Caco-2 (cell line): ENCODE measurements at regions not wholly inside any gene's neighbourhood (a gene's known extent, or its start where the extent isn't known, plus 50 kb on each side); places are given as distances from the start of the nearest gene placed in this dataset.
"Not testable (repeated sequence)": the region's sequence is repeated elsewhere in the genome, so short reads cannot be mapped to it uniquely, and the experiment has no call there.

Experiments
- BruUV-seq: library from RNA; stranded (reverse); fragments of 400-500 nt; replicated peaks from 2 replicates; lab custom pipeline; 2021; lab: Mats Ljungman, UMichigan
- CTCF ChIA-PET: fragments of 300-600 bp; sonication (Branson Sonifier 250); formaldehyde crosslinking; loops from one replicate; lab custom pipeline; 2022; ENCODE audit warnings: antibody characterized with exemption; lab: Charles Lee
- POLR2A ChIA-PET: fragments of 300-600 bp; sonication (Branson Sonifier 250); formaldehyde crosslinking; loops from one replicate; lab custom pipeline; 2022; ENCODE audit warnings: antibody characterized with exemption; lab: Charles Lee
- DNase-seq, 2 experiments: peaks; one replicate each; pipeline versions ENCODE4 v3.0.0 to v3.0.0-alpha.2; 2020 to 2022
- H3K27me3 ChIP-seq: replicated peaks from 2 replicates; pipeline ENCODE4 v1.6.0; 2011; ENCODE audit warnings: low read length; ENCODE audit not compliant: control insufficient read depth, insufficient read depth
- H3K36me3 ChIP-seq: 2 replicates; pipeline ENCODE4 v1.5.1; 2011; ENCODE audit warnings: low read length; ENCODE audit not compliant: control insufficient read depth, insufficient read depth
- H3K4me1 ChIP-seq: fragments of 250-450 bp; sonication (Bioruptor Pico); 2 replicates; pipeline ENCODE4 v1.5.1; 2020; ENCODE audit warnings: mild to moderate bottlenecking
- H3K4me3 ChIP-seq: 2 replicates; pipeline ENCODE4 v1.5.1; 2011; ENCODE audit warnings: low read depth, mild to moderate bottlenecking, control low read depth, low read length
- H3K9me3 ChIP-seq: fragments of 250-450 bp; sonication (Bioruptor Pico); 2 replicates; pipeline ENCODE4 v1.5.1; 2020; ENCODE audit warnings: mild to moderate bottlenecking, moderate library complexity
- H3K27ac Mint-ChIP-seq: one replicate; pipeline ENCODE4 v1.8.0; 2022; ENCODE audit warnings: mixed read lengths; ENCODE audit not compliant: unreplicated experiment
- H3K27me3 Mint-ChIP-seq: one replicate; pipeline ENCODE4 v1.8.0; 2022; ENCODE audit warnings: mixed read lengths; ENCODE audit not compliant: insufficient read depth, unreplicated experiment
- H3K36me3 Mint-ChIP-seq: one replicate; pipeline ENCODE4 v1.8.0; 2022; ENCODE audit warnings: mild to moderate bottlenecking, mixed read lengths; ENCODE audit not compliant: insufficient read depth, unreplicated experiment
- H3K4me1 Mint-ChIP-seq: one replicate; pipeline ENCODE4 v1.8.0; 2022; ENCODE audit warnings: low read depth, mixed read lengths; ENCODE audit not compliant: unreplicated experiment
- H3K4me3 Mint-ChIP-seq: one replicate; pipeline ENCODE4 v1.8.0; 2022; ENCODE audit warnings: mild to moderate bottlenecking, moderate library complexity, mixed read lengths; ENCODE audit not compliant: unreplicated experiment
- H3K9me3 Mint-ChIP-seq: one replicate; pipeline ENCODE4 v1.8.0; 2022; ENCODE audit warnings: mixed read lengths; ENCODE audit not compliant: unreplicated experiment
- intact Hi-C: fragments of 100-400 bp; cut with micrococcal nuclease; formaldehyde crosslinking; loops from one replicate; pipeline ENCODE4 v1.10.0; 2022; ENCODE audit not compliant: unreplicated experiment
- TF ChIP-seq, protein P1 (sequence below), 2 experiments: fragments of 200-600 bp in 1 of 2; IDR thresholded peaks; 1 replicate in 1 of 2; 2 replicates in 1 of 2; pipeline versions ENCODE4 v1.5.1 to v1.8.0; 2011 to 2022; ENCODE audit warnings: antibody characterized with exemption in 1 of 2, control low read depth in 1 of 2, inconsistent platforms in 1 of 2, low read depth in 1 of 2, low read length in 1 of 2, mild to moderate bottlenecking in 1 of 2, moderate library complexity in 1 of 2; ENCODE audit not compliant: insufficient read depth in 1 of 2, severe bottlenecking in 1 of 2, unreplicated experiment in 1 of 2

DNA sequence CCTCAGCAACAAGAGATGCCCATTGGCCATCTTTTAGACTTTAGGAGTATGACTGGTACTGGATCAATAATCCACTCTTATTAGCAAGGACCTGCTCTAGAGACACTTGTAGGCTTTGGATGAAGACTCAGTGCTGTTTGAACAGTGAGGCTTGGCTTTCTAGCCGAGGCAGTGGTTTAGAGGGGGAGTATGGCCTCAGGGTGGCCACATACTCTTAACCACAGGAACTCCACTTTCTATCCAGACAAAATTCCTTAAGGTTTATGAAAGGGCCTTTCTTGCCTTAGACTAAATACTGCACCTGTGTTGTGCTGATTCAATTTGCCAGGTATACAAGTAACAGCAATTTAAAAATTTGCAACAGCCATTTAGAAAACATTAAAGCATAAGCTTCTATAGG is 1046.3 kb downstream of the DIPK2A start:
- TF ChIP-seq, protein P1, sequence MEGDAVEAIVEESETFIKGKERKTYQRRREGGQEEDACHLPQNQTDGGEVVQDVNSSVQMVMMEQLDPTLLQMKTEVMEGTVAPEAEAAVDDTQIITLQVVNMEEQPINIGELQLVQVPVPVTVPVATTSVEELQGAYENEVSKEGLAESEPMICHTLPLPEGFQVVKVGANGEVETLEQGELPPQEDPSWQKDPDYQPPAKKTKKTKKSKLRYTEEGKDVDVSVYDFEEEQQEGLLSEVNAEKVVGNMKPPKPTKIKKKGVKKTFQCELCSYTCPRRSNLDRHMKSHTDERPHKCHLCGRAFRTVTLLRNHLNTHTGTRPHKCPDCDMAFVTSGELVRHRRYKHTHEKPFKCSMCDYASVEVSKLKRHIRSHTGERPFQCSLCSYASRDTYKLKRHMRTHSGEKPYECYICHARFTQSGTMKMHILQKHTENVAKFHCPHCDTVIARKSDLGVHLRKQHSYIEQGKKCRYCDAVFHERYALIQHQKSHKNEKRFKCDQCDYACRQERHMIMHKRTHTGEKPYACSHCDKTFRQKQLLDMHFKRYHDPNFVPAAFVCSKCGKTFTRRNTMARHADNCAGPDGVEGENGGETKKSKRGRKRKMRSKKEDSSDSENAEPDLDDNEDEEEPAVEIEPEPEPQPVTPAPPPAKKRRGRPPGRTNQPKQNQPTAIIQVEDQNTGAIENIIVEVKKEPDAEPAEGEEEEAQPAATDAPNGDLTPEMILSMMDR (IDR thresholded peaks at IDR 0.05; ENCODE audit: insufficient read depth in 1 of 2, low read depth in 1 of 2, low read length in 1 of 2, severe bottlenecking in 1 of 2, unreplicated experiment in 1 of 2) = no peak
- no peak for DNase-seq
- no peaks in the 10 kb centered on the region for H3K9me3 ChIP-seq
- no peaks in the 10 kb centered on the region for H3K36me3 ChIP-seq
- intact Hi-C loops = no loop called here
- CTCF ChIA-PET = no interaction called here
- POLR2A ChIA-PET = no interaction called here
- no peaks in the 10 kb centered on the region for H3K4me1 Mint-ChIP-seq
- no peaks in the 10 kb centered on the region for H3K27me3 ChIP-seq
- H3K4me1 ChIP-seq = no peaks in the 10 kb centered on the region
- H3K27me3 Mint-ChIP-seq = no peaks in the 10 kb centered on the region
- no peak overlapping the region for H3K4me3 Mint-ChIP-seq
- BruUV-seq = no TSS peak
- H3K9me3 Mint-ChIP-seq = no peaks in the 10 kb centered on the region
- H3K4me3 ChIP-seq = no peak overlapping the region
- H3K36me3 Mint-ChIP-seq = no peaks in the 10 kb centered on the region
- H3K27ac Mint-ChIP-seq = no peak overlapping the region

DNA sequence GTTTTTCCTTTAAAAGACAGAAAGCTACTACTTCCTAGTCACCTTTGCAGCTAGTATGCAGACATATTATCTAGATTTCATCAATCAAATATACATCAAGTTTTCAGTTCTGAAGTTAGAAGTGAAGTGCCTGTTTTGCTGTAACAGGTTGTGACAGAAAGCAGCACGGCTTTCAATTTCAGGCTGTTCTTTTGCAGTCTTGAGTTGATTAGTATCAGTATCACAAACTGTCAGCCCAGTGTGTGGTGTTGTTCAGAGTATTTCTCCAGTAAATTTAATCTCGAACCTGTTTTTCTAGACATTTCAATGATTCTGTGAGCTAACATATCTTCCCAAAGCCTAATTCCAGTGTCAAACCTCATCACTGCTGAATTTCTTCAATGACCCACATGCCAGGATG is 1050.8 kb downstream of the DIPK2A start:
- Histone ChIP-seq H3K9me3 (no peaks in the 10 kb centered on the region), H3K27me3 (no peaks in the 10 kb centered on the region), H3K4me3 (no peak overlapping the region), H3K36me3 (no peaks in the 10 kb centered on the region), H3K4me1 (no peaks in the 10 kb centered on the region)
- TF ChIP-seq, protein P1 (IDR thresholded peaks at IDR 0.05; ENCODE audit: insufficient read depth in 1 of 2, low read depth in 1 of 2, low read length in 1 of 2, severe bottlenecking in 1 of 2, unreplicated experiment in 1 of 2) = no peak
- H3K4me1 Mint-ChIP-seq = no peaks in the 10 kb centered on the region
- ChIA-PET CTCF (no interaction called here), POLR2A (no interaction called here)
- no peak for DNase-seq
- no peak overlapping the region for H3K27ac Mint-ChIP-seq
- intact Hi-C loops = no loop called here
- no peaks in the 10 kb centered on the region for H3K36me3 Mint-ChIP-seq
- BruUV-seq = no TSS peak
- no peak overlapping the region for H3K4me3 Mint-ChIP-seq
- H3K27me3 Mint-ChIP-seq = no peaks in the 10 kb centered on the region
- H3K9me3 Mint-ChIP-seq = peaks cover 10% of the 10 kb centered on the region

DNA sequence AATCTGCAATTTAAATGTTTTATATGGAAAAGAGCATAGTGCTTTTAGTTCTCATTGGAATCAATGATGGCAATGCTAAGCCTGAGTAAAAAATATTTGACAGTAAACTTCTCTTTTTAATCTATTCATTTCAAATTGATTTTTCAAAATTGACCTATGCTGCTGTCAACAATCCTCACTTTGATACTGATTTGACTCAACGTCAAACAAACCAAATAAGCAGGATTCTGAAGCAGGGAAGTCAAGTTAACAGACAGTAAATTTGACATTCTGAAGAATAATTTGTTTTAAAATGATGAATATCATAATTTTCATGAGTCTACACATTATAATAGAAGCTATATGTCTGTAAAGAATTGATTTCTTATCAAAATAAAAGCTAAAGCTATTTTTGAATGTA is 1053.1 kb downstream of the DIPK2A start:
- Histone ChIP-seq H3K27me3 (no peaks in the 10 kb centered on the region), H3K4me3 (no peak overlapping the region), H3K9me3 (no peaks in the 10 kb centered on the region; the same call in 1 of the 2 replicates), H3K4me1 (no peaks in the 10 kb centered on the region), H3K36me3 (no peaks in the 10 kb centered on the region)
- Mint-ChIP-seq H3K27ac (no peak overlapping the region), H3K27me3 (no peaks in the 10 kb centered on the region), H3K9me3 (peaks cover 10% of the 10 kb centered on the region), H3K36me3 (no peaks in the 10 kb centered on the region), H3K4me1 (no peaks in the 10 kb centered on the region), H3K4me3 (no peak overlapping the region)
- ChIA-PET POLR2A (no interaction called here), CTCF (no interaction called here)
- DNase-seq = no peak
- intact Hi-C loops = no loop called here
- no TSS peak for BruUV-seq
- TF ChIP-seq, protein P1 (IDR thresholded peaks at IDR 0.05; ENCODE audit: insufficient read depth in 1 of 2, low read depth in 1 of 2, low read length in 1 of 2, severe bottlenecking in 1 of 2, unreplicated experiment in 1 of 2) = no peak

DNA sequence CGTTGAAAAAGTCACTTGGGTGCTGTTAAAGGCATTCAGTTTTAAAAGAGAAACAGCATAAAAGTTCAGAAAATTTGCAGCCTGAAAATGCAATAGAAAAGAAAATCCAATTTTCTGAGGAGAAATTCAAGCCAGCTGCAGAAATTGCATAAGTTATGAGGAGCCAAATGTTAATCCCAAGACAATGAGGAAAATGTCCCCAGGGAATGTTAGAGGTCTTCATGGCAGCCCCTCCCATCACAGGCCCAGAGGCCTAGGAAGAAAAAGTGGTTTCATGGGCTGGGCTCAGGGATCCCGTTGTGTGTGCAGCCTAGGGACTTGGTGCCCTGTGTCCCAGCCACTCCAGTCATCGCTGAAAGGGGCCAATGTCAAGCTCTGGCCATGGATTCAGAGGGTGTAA is 1055.6 kb downstream of the DIPK2A start:
- H3K4me3 ChIP-seq, H3K4me1 ChIP-seq, H3K36me3 ChIP-seq, H3K4me1 Mint-ChIP-seq, H3K4me3 Mint-ChIP-seq, H3K9me3 ChIP-seq, intact Hi-C loops, H3K27ac Mint-ChIP-seq, H3K36me3 Mint-ChIP-seq, CTCF ChIA-PET, H3K27me3 Mint-ChIP-seq, H3K27me3 ChIP-seq, POLR2A ChIA-PET, BruUV-seq, DNase-seq: not testable (repeated sequence)
- peaks cover 10% of the 10 kb centered on the region for H3K9me3 Mint-ChIP-seq
